BE2C (cell line): ENCODE measurements at regions not wholly inside any gene's neighbourhood (a gene's known extent, or its start where the extent isn't known, plus 50 kb on each side); places are given as distances from the start of the nearest gene placed in this dataset.
"Not testable (repeated sequence)": the region's sequence is repeated elsewhere in the genome, so short reads cannot be mapped to it uniquely, and the experiment has no call there.

Experiments
- DNase-seq: peaks from one replicate; pipeline ENCODE4 v3.0.0-alpha.2; 2020
- H3K27me3 ChIP-seq: fragments of 250-450 bp; sonication (Bioruptor Pico); 2 replicates; pipeline ENCODE4 v1.5.1; 2020; ENCODE audit warnings: mild to moderate bottlenecking
- H3K36me3 ChIP-seq: fragments of 250-450 bp; sonication (Bioruptor Pico); 2 replicates; pipeline ENCODE4 v1.5.1; 2020; ENCODE audit warnings: mild to moderate bottlenecking
- H3K4me1 ChIP-seq: fragments of 250-450 bp; sonication (Bioruptor Pico); 2 replicates; pipeline ENCODE4 v1.5.1; 2020
- H3K4me3 ChIP-seq: 2 replicates; pipeline ENCODE4 v1.5.1; 2011; ENCODE audit warnings: low read depth, low read length
- H3K9me3 ChIP-seq: fragments of 250-450 bp; sonication (Bioruptor Pico); 2 replicates; pipeline ENCODE4 v1.5.1; 2020
- CTCF ChIP-seq: IDR thresholded peaks from 2 replicates; pipeline ENCODE4 v1.5.1; 2012; ENCODE audit warnings: mild to moderate bottlenecking, low read depth, low read length

DNA sequence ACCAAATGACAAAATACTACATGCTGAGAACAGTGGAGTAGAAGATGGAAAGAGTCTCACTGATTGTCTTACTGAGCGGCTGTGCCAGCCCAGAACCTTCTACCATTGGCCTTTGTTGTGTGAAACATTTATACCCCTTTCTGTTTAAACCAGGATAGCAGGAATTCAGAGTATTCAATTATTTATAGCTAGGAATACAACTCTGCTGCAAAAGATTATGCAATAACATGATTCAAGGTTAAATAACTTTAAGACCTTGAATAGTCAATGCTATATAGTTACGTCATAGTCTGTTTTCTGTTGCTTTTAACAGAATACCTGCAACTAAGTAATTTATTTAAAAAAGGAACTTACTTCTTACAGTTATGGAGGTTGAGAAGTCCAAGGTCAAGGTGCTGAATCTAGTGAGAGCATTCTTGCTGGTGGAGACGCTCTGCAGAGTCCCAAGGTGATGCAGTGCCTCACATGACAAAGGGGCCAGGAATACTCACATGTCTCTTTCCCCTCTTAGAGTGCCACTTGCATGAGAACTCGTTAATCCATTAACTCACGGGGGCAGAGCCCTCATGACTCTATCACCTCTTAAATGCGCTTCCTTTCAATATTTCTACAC is 371.8 kb downstream of the MDFIC start:
- TF ChIP-seq CTCF: no peak
- Histone ChIP-seq H3K9me3 (no peaks in the 10 kb centered on the region), H3K4me1 (peaks cover 3% of the 10 kb centered on the region), H3K4me3 (no peak overlapping the region), H3K36me3 (no peaks in the 10 kb centered on the region), H3K27me3 (no peaks in the 10 kb centered on the region)
- no peak for DNase-seq

- no peaks in the 10 kb centered on the region for H3K36me3 ChIP-seq
- TF ChIP-seq CTCF: no peak
- H3K9me3 ChIP-seq: no peaks in the 10 kb centered on the region
- no peaks in the 10 kb centered on the region for H3K27me3 ChIP-seq
- no peaks in the 10 kb centered on the region for H3K4me1 ChIP-seq
- DNase-seq: no peak
- no peak overlapping the region for H3K4me3 ChIP-seq
These were observed 370.5 kb downstream of the MDFIC start for GRCh38 chr7:115292381-115292780.

- H3K27me3 ChIP-seq: no peaks in the 10 kb centered on the region
- H3K9me3 ChIP-seq: no peaks in the 10 kb centered on the region
- DNase-seq: no peak
- no peaks in the 10 kb centered on the region for H3K4me1 ChIP-seq
- no peaks in the 10 kb centered on the region for H3K36me3 ChIP-seq
- no peak for TF ChIP-seq CTCF
- H3K4me3 ChIP-seq: no peak overlapping the region
These were observed 368.1 kb downstream of the MDFIC start for GRCh38 chr7:115289971-115290370.

DNA sequence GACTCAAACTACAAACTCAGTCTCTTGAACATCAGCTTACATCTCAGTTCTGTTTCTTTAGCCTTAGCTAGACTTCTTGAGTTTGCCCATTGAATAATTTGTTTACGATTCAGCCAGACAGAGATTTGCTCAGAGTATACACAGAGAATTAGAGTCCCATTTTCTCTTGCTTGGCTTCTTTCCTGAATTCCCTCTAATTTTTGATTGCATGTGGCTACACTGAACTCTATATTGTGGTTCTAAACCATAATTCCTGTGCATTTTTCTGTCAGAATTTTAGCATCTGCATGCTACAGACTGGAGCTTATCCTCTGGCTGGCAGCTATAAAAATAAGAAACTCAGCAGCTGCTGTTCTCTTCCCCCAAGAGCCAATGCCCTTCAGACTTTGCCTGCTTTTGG is 354.9 kb downstream of the MDFIC start:
- H3K4me1 ChIP-seq: no peaks in the 10 kb centered on the region
- TF ChIP-seq CTCF: no peak
- no peaks in the 10 kb centered on the region for H3K27me3 ChIP-seq
- H3K36me3 ChIP-seq: no peaks in the 10 kb centered on the region
- no peak for DNase-seq
- H3K9me3 ChIP-seq: no peaks in the 10 kb centered on the region
- no peak overlapping the region for H3K4me3 ChIP-seq

GRCh38 chr7:115273855-115274254 is 352.0 kb downstream of the MDFIC start:
- DNase-seq, H3K4me3 ChIP-seq, H3K36me3 ChIP-seq, H3K27me3 ChIP-seq, H3K4me1 ChIP-seq, H3K9me3 ChIP-seq: not testable (repeated sequence)

DNA sequence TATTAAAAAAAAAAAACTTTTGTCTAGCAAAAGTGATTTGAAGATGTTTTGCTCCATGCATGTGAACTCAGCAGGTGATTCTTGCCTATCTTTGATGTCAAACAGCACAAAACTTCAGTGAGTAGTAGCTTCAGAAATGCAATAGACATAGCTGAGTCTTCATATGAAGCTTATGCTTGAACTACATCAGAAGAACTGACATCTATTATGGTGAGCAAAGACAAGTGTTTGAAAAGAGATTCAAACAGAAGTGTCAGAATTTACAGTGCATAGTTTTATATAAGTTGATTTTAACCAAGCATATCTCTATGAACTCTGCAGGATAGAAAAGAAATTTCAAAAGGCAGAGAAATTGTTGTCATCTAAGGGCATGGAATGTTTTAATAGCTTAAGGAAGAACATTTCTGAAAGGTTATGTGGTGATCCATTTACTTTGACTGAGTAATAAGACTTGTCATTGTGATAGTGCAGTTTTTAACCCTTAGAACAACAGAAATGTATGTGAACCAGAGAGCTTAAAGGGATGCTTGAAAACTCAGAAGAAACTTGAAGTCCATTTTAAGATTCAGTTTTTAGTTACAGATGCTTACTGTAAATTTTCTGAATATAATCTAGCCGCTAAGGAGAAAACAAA is 351.4 kb downstream of the MDFIC start:
- no peak for TF ChIP-seq CTCF

More for the DNA sequence above, 351.4 kb downstream of the MDFIC start:
- Histone ChIP-seq H3K27me3 (no peaks in the 10 kb centered on the region), H3K4me3 (no peak overlapping the region), H3K36me3 (no peaks in the 10 kb centered on the region), H3K4me1 (no peaks in the 10 kb centered on the region), H3K9me3 (no peaks in the 10 kb centered on the region)
- no peak for DNase-seq
